Lower lobe of right lung (tissue), 2 donors: ENCODE measurements at regions not wholly inside any gene's neighbourhood (a gene's known extent, or its start where the extent isn't known, plus 50 kb on each side); places are given as distances from the start of the nearest gene placed in this dataset.
A peak's percentile ranks its signal among the peaks of the same experiment; 100 is the strongest.

Experiments
- ATAC-seq, 2 donors: fragments of 200-7000 bp; cut with Tn5 transposase; one replicate each; pipeline ENCODE4 v1.9.1; 2020 to 2022; ENCODE audit warnings: mild to moderate bottlenecking in 2 of 2, moderate library complexity in 2 of 2
- DNase-seq: peaks from one replicate; pipeline ENCODE4 v3.0.0-alpha.2; 2020
- H3K27ac ChIP-seq: fragments of 200-600 bp; one replicate; pipeline ENCODE4 v1.8.0; 2022
- H3K27me3 ChIP-seq: fragments of 200-600 bp; one replicate; pipeline ENCODE4 v1.8.0; 2022; ENCODE audit warnings: low read depth
- H3K36me3 ChIP-seq: fragments of 200-600 bp; one replicate; pipeline ENCODE4 v1.8.0; 2022; ENCODE audit warnings: mild to moderate bottlenecking
- H3K4me1 ChIP-seq: fragments of 200-600 bp; one replicate; pipeline ENCODE4 v1.8.0; 2022
- H3K4me3 ChIP-seq: fragments of 200-600 bp; one replicate; pipeline ENCODE4 v1.8.0; 2022; ENCODE audit warnings: mild to moderate bottlenecking
- H3K9me3 ChIP-seq: fragments of 200-600 bp; one replicate; pipeline ENCODE4 v1.8.0; 2022
- CTCF ChIP-seq: fragments of 200-600 bp; IDR thresholded peaks from one replicate; pipeline ENCODE4 v1.8.0; 2022; ENCODE audit warnings: antibody characterized with exemption, mild to moderate bottlenecking
- intact Hi-C: fragments of 100-400 bp; cut with DNase I; formaldehyde crosslinking; loops from one replicate; pipeline ENCODE4 v1.11.0; 2022
- donor health status: DM: no; HTN: yes; CAD: no; lungs with severe emphysema.

- no peaks in the 10 kb centered on the region for H3K4me1 ChIP-seq
- no peaks in the 10 kb centered on the region for H3K9me3 ChIP-seq
- H3K27me3 ChIP-seq = no peaks in the 10 kb centered on the region
- ATAC-seq = no peak
- H3K27ac ChIP-seq = no peak overlapping the region
- no peak overlapping the region for H3K4me3 ChIP-seq
- DNase-seq = no peak
- intact Hi-C loops = no loop called here
- no peak for TF ChIP-seq CTCF
- H3K36me3 ChIP-seq = no peaks in the 10 kb centered on the region
Measured at GRCh38 chr2:16253291-16253690, 312.9 kb downstream of the MYCN start.

- intact Hi-C loops = no loop called here
- H3K27me3 ChIP-seq = no peaks in the 10 kb centered on the region
- no peak overlapping the region for H3K27ac ChIP-seq
- no peaks in the 10 kb centered on the region for H3K9me3 ChIP-seq
- H3K36me3 ChIP-seq = no peaks in the 10 kb centered on the region
- no peak for TF ChIP-seq CTCF
- DNase-seq (no peak), ATAC-seq (peak in 1 of 2 donors; percentile 41)
- H3K4me1 ChIP-seq = no peaks in the 10 kb centered on the region
- no peak overlapping the region for H3K4me3 ChIP-seq
Measured at GRCh38 chr2:16252891-16253290, 312.5 kb downstream of the MYCN start.

GRCh38 chr2:16252251-16252650 lies 311.9 kb downstream of the MYCN start:
- no peak overlapping the region for H3K4me3 ChIP-seq
- peak; percentile 50 for DNase-seq
- no peaks in the 10 kb centered on the region for H3K27me3 ChIP-seq
- H3K4me1 ChIP-seq = no peaks in the 10 kb centered on the region
- no peak for TF ChIP-seq CTCF
- intact Hi-C loops = no loop called here
- peak; percentile 72 to 81 for ATAC-seq
- H3K27ac ChIP-seq = no peak overlapping the region
- no peaks in the 10 kb centered on the region for H3K36me3 ChIP-seq
- H3K9me3 ChIP-seq = no peaks in the 10 kb centered on the region

- intact Hi-C loops = no loop called here
- no peak for DNase-seq
- ATAC-seq = no peak
- TF ChIP-seq CTCF = no peak
- H3K27ac ChIP-seq = no peak overlapping the region
- no peaks in the 10 kb centered on the region for H3K9me3 ChIP-seq
- no peaks in the 10 kb centered on the region for H3K27me3 ChIP-seq
- H3K4me1 ChIP-seq = no peaks in the 10 kb centered on the region
- no peak overlapping the region for H3K4me3 ChIP-seq
- H3K36me3 ChIP-seq = no peaks in the 10 kb centered on the region
Measured at GRCh38 chr2:16251511-16252225, 311.3 kb downstream of the MYCN start.

GRCh38 chr2:16250886-16251285 lies 310.5 kb downstream of the MYCN start:
- Histone ChIP-seq H3K9me3 (no peaks in the 10 kb centered on the region), H3K4me3 (no peak overlapping the region), H3K27ac (no peak overlapping the region), H3K27me3 (no peaks in the 10 kb centered on the region), H3K36me3 (no peaks in the 10 kb centered on the region), H3K4me1 (no peaks in the 10 kb centered on the region)
- TF ChIP-seq CTCF = no peak
- intact Hi-C loops = no loop called here
- no peak for DNase-seq
- peak; percentile 40 to 41 for ATAC-seq
